ENCODE measurements at regions not wholly inside any gene's neighbourhood (a gene's known extent, or its start where the extent isn't known, plus 50 kb on each side); places are given as distances from the start of the nearest gene placed in this dataset.

- TF ChIP-seq RAD21 (conservative IDR thresholded peaks at IDR 0.05): no peak
- no peak for TF ChIP-seq EP300 (conservative IDR thresholded peaks at IDR 0.05; ENCODE audit: poor library complexity, severe bottlenecking)
- TF ChIP-seq, protein P1, sequence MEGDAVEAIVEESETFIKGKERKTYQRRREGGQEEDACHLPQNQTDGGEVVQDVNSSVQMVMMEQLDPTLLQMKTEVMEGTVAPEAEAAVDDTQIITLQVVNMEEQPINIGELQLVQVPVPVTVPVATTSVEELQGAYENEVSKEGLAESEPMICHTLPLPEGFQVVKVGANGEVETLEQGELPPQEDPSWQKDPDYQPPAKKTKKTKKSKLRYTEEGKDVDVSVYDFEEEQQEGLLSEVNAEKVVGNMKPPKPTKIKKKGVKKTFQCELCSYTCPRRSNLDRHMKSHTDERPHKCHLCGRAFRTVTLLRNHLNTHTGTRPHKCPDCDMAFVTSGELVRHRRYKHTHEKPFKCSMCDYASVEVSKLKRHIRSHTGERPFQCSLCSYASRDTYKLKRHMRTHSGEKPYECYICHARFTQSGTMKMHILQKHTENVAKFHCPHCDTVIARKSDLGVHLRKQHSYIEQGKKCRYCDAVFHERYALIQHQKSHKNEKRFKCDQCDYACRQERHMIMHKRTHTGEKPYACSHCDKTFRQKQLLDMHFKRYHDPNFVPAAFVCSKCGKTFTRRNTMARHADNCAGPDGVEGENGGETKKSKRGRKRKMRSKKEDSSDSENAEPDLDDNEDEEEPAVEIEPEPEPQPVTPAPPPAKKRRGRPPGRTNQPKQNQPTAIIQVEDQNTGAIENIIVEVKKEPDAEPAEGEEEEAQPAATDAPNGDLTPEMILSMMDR (IDR thresholded peaks at IDR 0.05; ENCODE audit: poor library complexity, severe bottlenecking): no peak
- no peak for TF ChIP-seq EZH2 (IDR thresholded peaks at IDR 0.05; ENCODE audit: borderline replicate concordance, insufficient read depth, low read length, poor library complexity, severe bottlenecking)
- no peak for TF ChIP-seq SMC3 (conservative IDR thresholded peaks at IDR 0.05; ENCODE audit: poor library complexity)
Observed at GRCh38 chr11:116099541-116099940, 595.3 kb upstream of the CADM1 start.

Data from neural cell (in vitro differentiated cells).